GM12892 (cell line): ENCODE measurements at regions not wholly inside any gene's neighbourhood (a gene's known extent, or its start where the extent isn't known, plus 50 kb on each side); places are given as distances from the start of the nearest gene placed in this dataset.

Experiments
- POLR2A ChIP-seq: IDR thresholded peaks from 2 replicates; pipeline ENCODE4 v1.6.1; 2011; ENCODE audit warnings: low read depth, low read length, control low read depth
- TAF1 ChIP-seq: IDR thresholded peaks from 2 replicates; pipeline ENCODE4 v1.6.1; 2011; ENCODE audit warnings: low read depth, mild to moderate bottlenecking, control low read depth, low read length, borderline replicate concordance

- TF ChIP-seq POLR2A: no peak
- TF ChIP-seq TAF1: no peak
These were observed 111.1 kb downstream of the GLUL start for GRCh38 chr1:182280504-182280900.
